ENCODE measurements at regions not wholly inside any gene's neighbourhood (a gene's known extent, or its start where the extent isn't known, plus 50 kb on each side); places are given as distances from the start of the nearest gene placed in this dataset.

- TF ChIP-seq KDM1A (IDR thresholded peaks at IDR 0.05; ENCODE audit: borderline replicate concordance, low read length) (no peak), NRF1 (IDR thresholded peaks at IDR 0.05; ENCODE audit: low read depth, low read length) (no peak)
Measured at GRCh38 chr14:101630056-101630965, 69.0 kb downstream of the DIO3 start.
